AG10803 (cell line): ENCODE measurements at regions not wholly inside any gene's neighbourhood (a gene's known extent, or its start where the extent isn't known, plus 50 kb on each side); places are given as distances from the start of the nearest gene placed in this dataset.

ENCODE experiments used
- DNase-seq: peaks from one replicate; pipeline ENCODE4 v3.0.0; 2010; ENCODE audit warnings: low read depth
- H3K4me3 ChIP-seq: 2 replicates; pipeline ENCODE4 v1.5.1; 2011; ENCODE audit warnings: mild to moderate bottlenecking, low read length, control low read depth
- TF ChIP-seq, protein P1 (sequence below): conservative IDR thresholded peaks from 2 replicates; pipeline ENCODE4 v1.5.1; 2011; ENCODE audit warnings: mild to moderate bottlenecking, low read length, control low read depth, inconsistent platforms

DNA sequence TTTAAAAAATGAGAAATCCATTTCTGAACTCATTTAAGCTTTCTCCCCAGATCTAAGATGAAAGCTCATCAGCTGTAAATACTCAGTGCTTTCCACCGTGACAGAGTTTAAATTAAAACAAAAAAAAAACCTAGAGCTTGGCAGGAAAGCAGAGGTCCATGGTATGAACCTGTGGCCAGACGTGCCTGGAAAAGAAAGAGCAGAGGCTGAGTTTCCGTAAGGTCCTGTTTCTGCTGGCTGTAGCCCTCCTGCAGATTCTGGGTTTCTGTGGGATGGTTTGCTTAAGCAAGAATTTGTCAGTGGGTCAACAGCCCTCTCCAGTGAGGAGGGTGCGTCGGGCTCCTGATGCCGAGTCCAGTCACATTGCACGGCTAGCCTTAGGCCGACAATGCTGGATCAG lies 383.2 kb downstream of the SAMD5 start:
- DNase-seq, result no peak
- H3K4me3 ChIP-seq, result no peak overlapping the region
- TF ChIP-seq, protein P1, sequence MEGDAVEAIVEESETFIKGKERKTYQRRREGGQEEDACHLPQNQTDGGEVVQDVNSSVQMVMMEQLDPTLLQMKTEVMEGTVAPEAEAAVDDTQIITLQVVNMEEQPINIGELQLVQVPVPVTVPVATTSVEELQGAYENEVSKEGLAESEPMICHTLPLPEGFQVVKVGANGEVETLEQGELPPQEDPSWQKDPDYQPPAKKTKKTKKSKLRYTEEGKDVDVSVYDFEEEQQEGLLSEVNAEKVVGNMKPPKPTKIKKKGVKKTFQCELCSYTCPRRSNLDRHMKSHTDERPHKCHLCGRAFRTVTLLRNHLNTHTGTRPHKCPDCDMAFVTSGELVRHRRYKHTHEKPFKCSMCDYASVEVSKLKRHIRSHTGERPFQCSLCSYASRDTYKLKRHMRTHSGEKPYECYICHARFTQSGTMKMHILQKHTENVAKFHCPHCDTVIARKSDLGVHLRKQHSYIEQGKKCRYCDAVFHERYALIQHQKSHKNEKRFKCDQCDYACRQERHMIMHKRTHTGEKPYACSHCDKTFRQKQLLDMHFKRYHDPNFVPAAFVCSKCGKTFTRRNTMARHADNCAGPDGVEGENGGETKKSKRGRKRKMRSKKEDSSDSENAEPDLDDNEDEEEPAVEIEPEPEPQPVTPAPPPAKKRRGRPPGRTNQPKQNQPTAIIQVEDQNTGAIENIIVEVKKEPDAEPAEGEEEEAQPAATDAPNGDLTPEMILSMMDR, result no peak

DNA sequence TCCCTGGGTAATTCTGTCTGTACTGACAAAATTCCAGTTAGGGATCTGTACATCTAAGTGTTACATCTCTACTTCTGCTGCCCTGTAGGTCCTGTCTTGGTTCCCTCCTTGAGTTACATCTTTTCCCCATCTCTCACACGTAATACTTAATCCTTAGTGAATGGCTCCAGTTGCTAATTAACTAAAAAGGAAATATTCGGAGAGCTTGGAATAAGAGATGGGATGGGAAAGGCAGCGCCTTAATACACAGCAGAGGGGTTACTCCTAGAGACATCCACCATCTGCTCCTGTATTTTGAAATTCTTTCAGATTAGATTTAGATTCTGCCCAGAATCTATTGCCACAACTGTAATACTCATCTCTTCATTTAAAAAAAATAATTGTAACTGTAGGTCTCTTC lies 384.0 kb downstream of the SAMD5 start:
- H3K4me3 ChIP-seq, result no peak overlapping the region
- DNase-seq, result no peak
- TF ChIP-seq, protein P1, result no peak

DNA sequence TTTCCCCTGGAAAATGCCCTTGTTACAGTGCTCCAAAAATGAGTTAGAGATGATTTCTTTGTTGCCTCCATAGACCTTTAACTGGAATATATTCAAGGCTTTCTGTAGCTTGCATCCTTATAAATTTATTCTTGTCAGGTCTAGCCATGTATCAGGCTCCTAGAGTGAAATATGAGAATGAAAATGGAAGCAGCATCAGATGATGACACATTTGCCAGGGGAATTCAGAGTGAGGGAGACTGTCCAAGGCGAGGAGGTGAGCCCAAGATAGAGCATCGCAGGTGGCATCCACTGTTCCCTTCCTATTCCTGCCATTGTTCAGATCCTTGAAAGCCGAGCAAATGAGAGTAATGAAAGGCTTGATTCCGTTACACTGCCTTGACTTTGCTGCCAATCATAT lies 386.8 kb downstream of the SAMD5 start:
- no peak for DNase-seq
- TF ChIP-seq, protein P1, result no peak

DNA sequence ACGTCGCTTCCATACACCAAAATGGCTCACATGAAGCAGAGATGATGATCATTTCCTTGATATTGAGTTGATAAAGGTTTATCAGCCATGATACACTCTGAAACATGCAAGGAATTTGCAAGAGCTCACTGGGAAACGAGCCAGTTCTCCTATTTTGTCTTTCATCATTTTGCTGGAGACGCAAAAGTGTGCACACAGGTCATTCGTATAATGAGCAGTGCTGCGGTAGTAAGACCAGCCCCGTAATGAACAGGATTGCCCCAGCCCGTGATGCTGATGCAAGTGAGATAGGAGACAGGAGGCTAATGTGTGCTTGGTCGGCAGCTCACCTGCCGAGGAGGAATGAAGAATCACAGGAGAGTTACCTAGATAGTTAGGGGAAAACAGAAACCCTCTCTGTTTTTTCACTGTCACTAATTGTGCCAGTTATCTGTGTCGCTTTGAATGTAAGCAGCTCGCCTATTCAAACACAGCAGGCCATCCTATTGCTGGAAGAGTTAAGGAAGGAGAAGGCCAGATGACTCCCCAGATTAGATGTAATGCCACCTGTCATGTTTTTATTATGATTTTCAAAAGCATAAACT lies 391.8 kb downstream of the SAMD5 start:
- DNase-seq, result no peak
- H3K4me3 ChIP-seq, result no peak overlapping the region
- TF ChIP-seq, protein P1, result no peak

More for the DNA sequence above, 386.8 kb downstream of the SAMD5 start:
- H3K4me3 ChIP-seq, result no peak overlapping the region

DNA sequence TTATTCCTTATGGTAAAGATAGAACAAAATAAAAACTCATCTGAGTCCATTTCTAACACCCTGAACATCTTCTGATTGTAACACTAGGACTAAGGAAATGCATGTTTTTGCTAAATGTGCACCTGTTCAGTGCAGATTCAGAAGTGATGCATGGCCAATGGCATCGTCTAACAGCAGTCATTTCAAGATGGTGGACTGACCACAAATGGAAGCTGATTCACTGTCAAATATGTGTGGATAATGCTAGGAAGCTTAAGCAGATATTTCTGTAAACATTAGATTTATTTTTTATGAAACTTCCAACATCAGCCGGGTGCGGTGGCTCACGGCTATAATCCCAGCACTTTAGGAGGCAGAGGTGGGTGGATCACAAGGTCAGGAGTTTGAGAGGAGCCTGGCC lies 394.8 kb downstream of the SAMD5 start:
- DNase-seq, result no peak
- no peak overlapping the region for H3K4me3 ChIP-seq
- TF ChIP-seq, protein P1, result no peak

DNA sequence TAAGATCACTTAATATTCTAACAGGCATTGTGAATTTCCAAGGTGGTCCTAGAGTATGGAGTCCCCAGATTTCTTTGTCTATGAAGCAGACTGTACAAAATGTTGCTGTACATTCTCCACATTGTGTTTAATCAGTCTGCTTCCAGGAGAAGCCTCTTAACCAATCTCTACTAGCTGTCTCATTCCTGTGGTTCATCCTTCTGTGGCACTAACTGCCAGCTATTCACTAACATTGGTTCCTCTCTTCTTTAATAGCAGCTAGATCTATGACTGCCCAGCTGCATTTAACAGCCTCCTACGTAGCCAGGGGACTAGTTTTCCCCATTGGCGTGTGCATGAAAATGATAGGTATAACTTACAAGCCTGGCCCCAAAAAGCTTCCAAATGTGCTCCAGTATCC lies 395.4 kb downstream of the SAMD5 start:
- no peak overlapping the region for H3K4me3 ChIP-seq
- TF ChIP-seq, protein P1, result no peak
- DNase-seq, result no peak

DNA sequence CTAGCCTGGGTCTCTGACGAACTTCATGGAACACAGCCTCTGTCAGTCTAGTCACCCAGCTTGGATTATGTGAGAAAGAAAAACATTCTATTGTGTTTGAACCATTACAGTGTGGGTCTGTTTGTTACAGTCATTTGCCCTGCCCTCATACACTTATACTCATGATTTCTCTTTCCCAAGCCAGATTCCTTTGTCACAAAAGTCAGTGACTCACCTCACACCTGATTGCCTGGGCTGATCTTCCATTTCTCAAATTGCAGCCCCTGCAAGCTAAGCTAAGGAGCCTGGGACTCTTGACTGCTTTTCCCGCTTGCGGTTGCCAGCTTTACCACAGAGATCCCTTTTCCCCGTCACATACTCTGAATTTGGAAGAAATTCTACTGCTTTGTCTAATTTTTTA lies 395.9 kb downstream of the SAMD5 start:
- no peak for DNase-seq
- H3K4me3 ChIP-seq, result no peak overlapping the region
- TF ChIP-seq, protein P1, result no peak
